Fibroblast of lung (primary cell): ENCODE measurements at regions not wholly inside any gene's neighbourhood (a gene's known extent, or its start where the extent isn't known, plus 50 kb on each side); places are given as distances from the start of the nearest gene placed in this dataset.

Source experiments
- EZH2 ChIP-seq: IDR thresholded peaks from 2 replicates; pipeline ENCODE4 v1.5.1; 2012; ENCODE audit warnings: low read length, control low read depth, mild to moderate bottlenecking; ENCODE audit errors: missing control alignments
- TF ChIP-seq, protein P1 (sequence below), 2 donors: IDR thresholded peaks in 1 of 2; conservative IDR thresholded peaks in 1 of 2; 1 replicate in 1 of 2; 2 replicates in 1 of 2; pipeline ENCODE4 v1.5.1; 2011 to 2012; ENCODE audit warnings: low read length in 2 of 2, control low read depth in 1 of 2, inconsistent platforms in 1 of 2, low read depth in 1 of 2, mild to moderate bottlenecking in 1 of 2

DNA sequence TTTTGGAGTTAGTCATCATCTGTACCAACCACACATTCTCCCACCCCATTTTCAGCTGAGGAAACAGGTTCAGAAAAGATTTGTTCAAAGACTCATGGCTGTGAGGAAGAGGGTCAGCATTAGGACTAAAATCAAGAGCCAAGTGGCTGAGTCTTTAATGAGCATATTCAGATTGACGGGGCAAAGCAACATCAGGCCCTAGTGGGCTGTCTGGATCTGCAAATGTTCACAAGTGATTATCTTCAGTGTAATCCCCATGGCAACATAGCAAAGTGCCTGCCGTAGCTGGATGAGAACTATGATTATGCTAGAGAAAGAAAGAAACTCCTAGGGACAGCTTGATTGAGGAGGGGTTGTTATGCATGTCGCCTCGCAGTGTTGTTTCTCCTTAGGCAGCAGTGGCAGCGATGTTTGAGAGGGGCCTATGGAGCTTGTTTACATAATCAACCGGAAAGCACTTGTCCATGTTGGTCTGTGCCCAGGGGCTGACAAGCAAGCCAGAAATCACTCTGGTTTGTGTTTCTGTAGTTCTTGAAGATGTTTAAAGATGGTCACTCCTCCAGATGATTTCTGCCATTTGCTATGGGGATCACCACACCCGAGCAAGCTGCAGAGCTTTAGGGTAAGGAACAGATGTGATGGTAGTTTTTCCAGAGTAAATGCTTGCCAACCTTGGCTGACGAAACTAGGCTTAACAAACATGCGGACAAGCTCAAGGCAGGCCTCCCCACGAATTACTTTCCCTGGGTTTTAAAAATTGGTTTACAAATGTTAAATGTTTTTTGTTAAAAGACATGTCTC lies 124.3 kb upstream of the MLIP start:
- TF ChIP-seq, protein P1, sequence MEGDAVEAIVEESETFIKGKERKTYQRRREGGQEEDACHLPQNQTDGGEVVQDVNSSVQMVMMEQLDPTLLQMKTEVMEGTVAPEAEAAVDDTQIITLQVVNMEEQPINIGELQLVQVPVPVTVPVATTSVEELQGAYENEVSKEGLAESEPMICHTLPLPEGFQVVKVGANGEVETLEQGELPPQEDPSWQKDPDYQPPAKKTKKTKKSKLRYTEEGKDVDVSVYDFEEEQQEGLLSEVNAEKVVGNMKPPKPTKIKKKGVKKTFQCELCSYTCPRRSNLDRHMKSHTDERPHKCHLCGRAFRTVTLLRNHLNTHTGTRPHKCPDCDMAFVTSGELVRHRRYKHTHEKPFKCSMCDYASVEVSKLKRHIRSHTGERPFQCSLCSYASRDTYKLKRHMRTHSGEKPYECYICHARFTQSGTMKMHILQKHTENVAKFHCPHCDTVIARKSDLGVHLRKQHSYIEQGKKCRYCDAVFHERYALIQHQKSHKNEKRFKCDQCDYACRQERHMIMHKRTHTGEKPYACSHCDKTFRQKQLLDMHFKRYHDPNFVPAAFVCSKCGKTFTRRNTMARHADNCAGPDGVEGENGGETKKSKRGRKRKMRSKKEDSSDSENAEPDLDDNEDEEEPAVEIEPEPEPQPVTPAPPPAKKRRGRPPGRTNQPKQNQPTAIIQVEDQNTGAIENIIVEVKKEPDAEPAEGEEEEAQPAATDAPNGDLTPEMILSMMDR (conservative IDR thresholded peaks at IDR 0.05 in 1 of 2, IDR thresholded peaks at IDR 0.05 in 1 of 2; ENCODE audit: low read depth in 1 of 2, low read length in 2 of 2), result no peak
- no peak for TF ChIP-seq EZH2
